ENCODE measurements at regions not wholly inside any gene's neighbourhood (a gene's known extent, or its start where the extent isn't known, plus 50 kb on each side); places are given as distances from the start of the nearest gene placed in this dataset.

- TF ChIP-seq CTCF (IDR thresholded peaks at IDR 0.05; ENCODE audit: poor library complexity, severe bottlenecking) (no peak), MXI1 (conservative IDR thresholded peaks at IDR 0.05; ENCODE audit: poor library complexity, severe bottlenecking) (no peak), POLR2AphosphoS5 (IDR thresholded peaks at IDR 0.05) (no peak), EZH2 (IDR thresholded peaks at IDR 0.05; ENCODE audit: borderline replicate concordance, insufficient read depth, low read length, poor library complexity, severe bottlenecking) (no peak), EP300 (conservative IDR thresholded peaks at IDR 0.05; ENCODE audit: poor library complexity, severe bottlenecking) (no peak), SMC3 (conservative IDR thresholded peaks at IDR 0.05; ENCODE audit: poor library complexity) (no peak), TAF1 (IDR thresholded peaks at IDR 0.05; ENCODE audit: low read depth) (no peak), RAD21 (conservative IDR thresholded peaks at IDR 0.05) (no peak)
Measured at GRCh38 chr6:80438772-80439171, 332.3 kb downstream of the BCKDHB start.
